HG03097 (cell line): ENCODE measurements at regions not wholly inside any gene's neighbourhood (a gene's known extent, or its start where the extent isn't known, plus 50 kb on each side); places are given as distances from the start of the nearest gene placed in this dataset.
"Not testable (repeated sequence)": the region's sequence is repeated elsewhere in the genome, so short reads cannot be mapped to it uniquely, and the experiment has no call there.

Experiments used
- ATAC-seq: cut with Tn5 transposase; IDR thresholded peaks from one replicate; pipeline ENCODE4 v1.9.1; 2021; ENCODE audit not compliant: unreplicated experiment, low FRiP score

DNA sequence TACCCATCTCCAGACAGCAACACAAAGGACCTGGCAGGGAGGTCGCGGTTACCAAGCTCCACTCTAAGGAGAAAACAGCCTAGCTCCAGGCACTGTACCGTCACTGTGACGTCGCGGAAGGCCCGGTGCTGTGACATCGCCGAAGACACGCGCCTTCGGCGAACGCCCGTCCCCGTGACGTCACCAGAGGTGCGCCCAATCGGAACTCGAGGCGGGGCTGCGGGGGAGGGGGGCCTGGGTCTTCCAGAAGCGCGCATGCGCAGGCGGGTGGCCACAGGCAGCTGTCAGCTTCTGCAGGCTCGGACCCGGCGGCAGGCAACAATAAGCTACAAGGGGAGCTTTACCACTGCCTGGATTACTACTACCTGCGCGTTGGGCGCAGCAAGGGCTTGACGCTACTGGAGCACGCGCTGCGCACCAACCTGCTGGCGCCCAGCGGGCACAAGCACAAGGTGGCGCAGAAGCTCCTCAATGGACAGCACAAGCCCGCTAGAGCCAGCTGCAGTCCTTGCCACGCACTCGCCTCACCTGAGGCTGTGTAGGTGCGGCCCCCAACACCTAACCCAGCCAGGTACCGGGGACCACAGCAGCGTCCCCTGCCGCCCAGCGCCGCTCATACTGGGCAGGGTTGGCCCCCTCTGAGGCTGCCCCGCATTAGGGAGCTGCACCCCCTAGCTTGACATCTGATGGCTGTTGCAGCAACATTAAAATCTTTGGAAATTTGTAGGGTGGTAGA is 208.4 kb downstream of the TPST1 start:
- no peak for ATAC-seq

DNA sequence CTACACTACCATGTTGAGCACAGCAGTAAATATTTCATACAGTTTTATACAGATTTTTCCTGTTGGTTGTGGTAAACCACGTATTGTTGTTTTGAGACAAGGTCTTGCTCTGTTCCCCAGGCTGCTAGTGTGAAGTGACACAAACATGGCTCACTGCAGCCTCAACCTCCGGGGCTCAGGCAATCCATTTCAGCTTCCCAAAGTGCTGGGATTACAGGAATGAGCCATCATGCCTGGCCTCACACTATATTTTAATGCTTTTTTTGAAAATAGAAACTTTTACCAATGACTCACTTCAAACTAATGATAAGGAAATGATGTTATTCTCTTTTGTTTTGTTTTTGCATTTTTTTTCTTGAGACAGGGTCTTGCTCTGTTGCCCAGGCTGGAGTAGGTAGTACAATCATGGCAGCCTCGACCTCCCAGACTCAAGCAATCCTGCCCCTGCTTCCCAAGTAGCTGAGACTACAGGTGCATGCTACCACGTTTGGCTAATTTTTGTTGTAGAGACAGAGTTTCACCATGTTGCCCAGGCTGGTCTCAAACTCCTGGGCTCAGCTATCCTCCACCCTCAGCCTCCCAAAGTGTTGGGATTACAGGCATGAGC is 210.6 kb downstream of the TPST1 start:
- ATAC-seq: no peak

DNA sequence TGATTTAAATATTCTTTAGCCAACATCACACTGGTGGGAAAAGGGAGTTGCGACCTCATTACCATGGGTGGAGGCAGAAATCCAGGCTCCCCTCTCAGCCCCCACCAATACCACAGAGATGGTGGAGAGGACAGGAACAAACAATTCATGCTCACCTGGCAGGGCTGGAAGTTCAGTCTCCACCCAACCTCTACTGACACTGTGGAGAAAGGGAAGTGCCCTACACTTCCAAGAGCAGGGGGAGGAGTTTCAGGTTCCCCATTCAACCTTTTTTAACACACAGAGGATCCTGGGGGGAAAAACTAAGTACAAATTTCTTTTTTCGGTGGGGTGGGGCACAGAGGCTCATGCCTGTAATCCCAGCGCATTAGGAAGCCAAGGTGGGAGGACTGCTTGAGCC is 210.1 kb upstream of the KCTD7 start:
- no peak for ATAC-seq

DNA sequence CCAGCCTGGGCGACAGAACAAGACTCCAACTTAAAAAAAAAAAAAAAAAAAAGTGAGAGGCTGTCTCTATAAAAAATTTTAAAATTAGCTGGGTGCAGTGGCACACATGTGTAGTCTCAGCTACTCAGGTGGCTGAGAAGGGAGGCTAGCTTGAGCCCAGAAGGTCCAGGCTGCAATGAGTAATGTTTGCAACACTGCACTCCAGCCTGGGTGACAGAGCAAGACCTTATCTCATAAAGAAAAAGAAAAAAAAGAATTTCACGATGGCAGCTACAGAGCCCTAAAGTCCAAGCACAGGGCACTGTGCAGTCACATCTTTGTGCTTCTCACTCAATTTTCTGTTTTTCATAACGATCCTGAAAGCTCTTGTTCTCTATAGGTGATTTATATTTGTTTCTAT is 209.5 kb upstream of the KCTD7 start:
- ATAC-seq: no peak

DNA sequence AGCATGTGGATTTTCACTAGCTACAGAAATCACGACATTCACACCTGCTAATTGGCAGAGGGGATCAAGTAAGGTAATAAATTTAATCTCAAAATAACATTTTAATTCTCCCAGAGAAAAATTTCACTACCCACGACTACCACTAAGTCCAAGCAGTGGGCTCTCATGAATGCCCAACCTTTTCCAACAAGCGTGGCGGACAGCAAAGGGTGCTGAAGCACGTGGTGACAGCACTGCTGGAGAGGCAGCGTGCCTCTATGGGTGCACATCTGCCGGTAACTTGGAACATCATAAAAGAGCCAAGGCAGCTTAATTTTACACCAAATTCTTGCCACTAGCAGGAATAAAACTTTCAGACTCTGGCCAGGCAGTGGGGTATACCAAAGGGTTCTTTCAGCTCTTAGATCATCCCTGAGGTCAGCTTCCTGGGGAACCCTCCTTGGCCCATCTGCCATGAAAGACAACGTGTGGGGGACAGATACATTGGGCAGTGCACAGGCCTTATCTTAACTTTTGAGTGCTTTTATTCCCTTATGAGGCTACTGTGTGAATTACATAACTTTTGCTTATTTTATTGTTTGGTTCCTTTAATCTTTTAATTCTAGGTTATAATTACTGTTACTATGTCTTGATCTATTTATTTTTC is 206.7 kb upstream of the KCTD7 start:
- no peak for ATAC-seq

DNA sequence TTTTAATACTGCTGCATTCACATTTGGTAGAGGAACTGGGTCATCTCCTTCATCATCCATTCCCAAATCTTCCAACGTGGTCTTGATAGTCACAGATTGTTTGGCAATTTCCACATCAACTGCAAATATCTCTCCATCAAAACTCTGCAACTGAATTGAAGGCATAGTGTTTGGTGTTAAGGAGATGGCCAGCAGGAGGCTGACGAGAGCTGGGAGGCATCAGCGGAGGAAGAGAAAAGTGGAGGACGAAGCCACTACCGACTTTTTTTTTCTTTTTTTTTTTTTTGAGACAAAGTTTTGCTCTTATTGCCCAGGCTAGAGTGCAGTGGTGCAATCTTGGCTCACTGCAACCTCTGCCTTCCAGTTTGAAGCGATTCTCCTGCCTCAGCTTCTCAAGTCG is 205.0 kb upstream of the KCTD7 start:
- no peak for ATAC-seq

DNA sequence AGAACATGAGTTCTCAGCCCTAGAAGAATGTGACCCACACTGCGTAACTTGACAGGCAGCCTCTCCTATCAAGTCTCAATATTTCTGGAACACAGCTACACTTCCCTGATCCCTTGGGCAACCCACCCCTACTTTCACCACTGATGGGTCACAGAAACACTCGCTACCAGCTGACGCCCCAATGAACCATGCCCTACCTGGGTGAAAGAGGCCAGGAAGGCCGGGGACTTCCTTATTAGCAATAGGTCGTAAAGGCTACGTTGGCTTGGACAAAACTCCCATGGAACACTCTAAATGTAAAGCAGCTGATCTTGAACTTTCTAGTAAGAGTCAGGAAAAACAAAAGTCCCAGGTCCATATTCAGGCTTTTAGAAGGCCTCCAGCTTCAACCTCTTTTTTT is 202.3 kb upstream of the KCTD7 start:
- ATAC-seq: no peak

DNA sequence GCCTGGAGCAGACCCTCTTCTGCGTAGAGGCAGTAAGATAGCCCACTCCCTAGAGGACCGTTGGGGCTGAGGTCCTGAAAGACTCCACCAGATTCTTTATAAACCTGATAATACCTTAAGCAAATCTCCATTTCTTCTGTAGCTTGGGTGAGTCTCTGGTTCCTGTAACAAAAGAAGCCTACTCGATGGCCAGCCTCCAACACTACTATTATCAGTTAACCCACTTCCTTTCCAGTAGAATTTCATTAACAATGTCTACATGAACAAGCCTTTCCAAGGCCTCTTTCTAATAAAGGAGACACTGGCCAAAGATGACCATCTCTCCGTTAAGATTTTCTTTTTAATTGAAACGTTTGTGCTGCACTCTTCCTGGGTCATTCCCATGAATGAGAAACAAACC is 201.7 kb upstream of the KCTD7 start:
- no peak for ATAC-seq

DNA sequence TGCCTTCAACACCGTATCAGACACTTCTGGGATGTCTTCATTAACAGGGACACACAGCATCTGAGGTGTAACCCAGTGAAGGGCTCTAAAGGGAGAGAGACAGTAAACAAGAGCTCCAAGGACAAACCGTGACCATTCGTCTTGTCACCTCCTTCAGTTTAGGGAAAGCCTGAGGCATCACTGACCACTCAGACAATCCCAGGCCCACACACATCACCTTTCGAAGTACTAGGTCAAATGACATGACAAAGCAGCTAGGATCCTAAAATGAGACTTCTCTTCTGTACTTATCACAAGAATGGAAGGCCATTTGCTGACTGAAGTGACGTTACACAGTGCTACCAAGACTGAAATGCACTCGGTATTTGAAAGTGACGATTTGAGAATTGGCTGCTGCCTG is 200.7 kb upstream of the KCTD7 start:
- no peak for ATAC-seq

DNA sequence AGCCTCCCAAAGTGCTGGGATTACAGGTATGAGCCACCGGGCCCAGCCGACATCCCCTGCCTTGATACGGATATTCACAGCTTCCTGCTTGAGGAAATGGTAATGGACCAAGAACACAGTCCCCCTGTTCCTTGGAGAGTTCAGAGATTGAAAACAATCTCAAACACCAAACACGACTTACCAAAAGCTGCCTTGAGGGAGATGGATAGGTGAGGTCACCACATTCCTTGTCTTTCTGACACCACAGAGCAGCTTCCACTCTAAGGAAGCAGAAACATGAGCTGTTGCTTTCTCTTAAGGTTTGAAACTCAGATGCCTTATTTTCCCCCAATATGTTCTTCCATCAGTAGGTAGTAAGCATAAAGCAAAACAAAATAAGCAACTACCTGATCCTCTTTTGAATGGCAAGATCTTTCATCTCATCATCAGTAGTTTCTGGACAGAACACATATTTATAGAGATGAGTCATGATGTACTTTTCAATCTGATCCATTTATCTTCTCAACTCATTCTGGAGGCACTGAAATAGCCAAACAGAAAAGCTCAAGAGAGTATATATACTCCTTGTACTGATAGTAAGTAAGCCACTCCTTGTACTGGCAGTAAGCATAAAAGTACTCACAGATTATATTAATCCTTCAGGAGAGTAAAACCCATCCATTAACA is 199.1 kb upstream of the KCTD7 start:
- ATAC-seq: no peak

DNA sequence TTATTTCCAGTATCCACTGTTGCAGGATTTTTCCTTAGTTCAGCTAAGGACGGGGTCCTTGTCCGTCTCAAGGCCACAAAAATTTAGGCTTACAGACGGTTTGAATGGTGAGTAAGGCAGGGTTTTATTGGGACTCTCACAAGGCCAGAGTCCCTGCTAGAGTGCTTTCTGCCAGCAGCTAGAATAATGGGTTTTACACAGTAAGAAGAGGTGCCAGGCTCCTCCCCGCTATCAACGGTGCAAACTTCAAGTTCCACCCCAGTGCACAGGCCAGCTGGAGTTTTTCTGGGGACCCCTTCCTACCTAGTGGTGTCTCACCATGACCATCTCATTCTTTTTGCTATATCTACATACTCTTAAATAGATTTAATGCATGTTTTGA is 198.5 kb upstream of the KCTD7 start:
- no peak for ATAC-seq

DNA sequence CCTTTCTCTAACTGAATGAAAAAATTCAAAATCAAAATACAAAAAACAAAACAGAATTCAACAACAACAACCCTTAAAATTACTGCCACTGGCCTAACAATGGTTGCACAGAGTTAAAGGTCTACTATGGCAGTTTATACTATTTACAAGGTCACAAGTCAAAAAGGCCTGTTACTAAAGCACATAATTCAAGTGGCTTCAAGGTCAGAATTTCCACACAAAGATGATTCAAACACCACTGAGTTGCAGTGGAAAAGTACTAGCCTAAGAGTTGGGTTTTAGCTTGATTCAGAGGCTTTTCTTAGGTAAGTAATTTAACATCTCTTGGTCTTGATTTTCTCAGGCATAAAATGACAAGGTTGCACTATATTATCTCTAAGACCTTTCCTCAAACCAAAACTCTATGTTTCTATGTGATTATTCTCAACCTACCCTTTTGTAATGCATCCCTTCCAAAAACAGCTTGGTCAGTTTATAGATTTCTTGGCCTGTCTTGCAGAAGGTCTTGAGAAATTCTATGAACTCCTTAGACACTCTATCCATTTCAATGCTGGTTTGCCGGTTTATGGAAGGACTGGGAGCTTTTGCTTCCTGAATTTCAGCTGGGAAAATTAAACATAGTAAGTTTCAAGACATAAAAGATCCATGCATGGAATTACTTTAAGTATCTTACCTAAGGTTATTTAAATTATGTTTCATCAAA is 189.8 kb upstream of the KCTD7 start:
- not testable (repeated sequence) for ATAC-seq

DNA sequence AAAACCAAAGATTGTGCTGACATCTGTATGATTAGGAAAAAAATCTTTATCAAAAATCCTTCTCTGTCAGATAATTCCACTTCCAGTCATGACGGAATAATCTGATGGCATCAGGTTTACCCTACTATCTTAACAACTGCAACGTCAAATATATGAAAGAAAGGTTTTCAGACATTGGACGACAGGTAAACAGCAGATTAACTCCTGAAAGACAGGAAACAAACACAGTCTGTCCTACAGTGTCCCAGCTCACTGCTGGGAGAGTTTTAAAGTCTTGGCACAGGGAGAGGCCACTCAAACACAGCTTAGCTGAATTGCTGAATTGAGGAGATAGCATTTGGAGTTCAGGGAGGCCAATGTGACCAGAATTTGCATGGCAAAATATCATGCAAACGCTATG is 186.3 kb upstream of the KCTD7 start:
- no peak for ATAC-seq

DNA sequence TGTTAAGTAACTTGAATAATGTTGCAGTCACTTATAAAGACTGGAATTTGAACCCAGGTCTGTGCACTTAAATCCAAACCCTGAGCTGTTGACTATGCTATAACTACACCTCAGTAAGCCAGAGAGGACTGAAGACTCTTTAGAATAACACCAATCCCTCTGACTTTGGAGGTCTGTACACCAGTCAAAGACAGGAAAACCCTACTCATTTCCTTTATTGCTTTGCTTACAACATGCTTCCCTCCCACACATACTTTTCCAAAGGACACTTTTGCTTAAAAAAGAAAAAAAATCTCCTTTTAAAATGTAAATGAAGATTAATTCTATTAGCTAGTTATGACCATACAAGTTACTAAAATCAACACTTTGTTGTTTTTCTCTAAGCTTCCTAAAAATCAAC is 184.7 kb upstream of the KCTD7 start:
- no peak for ATAC-seq

DNA sequence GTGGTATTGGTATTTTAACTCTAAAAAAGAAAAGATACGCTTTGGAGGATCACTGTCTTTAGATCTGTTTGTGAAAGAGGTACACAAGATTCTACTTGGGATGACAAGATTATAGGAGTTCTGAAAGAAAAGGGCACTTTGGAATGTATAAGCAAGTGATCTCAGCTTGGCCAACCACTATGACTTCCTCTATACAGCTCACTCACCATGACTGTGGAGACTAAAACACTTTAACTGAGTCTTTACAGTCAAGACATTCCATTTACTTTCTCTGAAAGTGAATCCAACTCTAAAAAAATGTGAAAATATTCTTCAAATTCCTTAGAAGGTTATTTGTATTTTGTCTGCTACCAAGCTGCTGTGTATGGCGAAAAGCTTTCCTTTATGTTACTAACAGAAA is 181.7 kb upstream of the KCTD7 start:
- not testable (repeated sequence) for ATAC-seq

DNA sequence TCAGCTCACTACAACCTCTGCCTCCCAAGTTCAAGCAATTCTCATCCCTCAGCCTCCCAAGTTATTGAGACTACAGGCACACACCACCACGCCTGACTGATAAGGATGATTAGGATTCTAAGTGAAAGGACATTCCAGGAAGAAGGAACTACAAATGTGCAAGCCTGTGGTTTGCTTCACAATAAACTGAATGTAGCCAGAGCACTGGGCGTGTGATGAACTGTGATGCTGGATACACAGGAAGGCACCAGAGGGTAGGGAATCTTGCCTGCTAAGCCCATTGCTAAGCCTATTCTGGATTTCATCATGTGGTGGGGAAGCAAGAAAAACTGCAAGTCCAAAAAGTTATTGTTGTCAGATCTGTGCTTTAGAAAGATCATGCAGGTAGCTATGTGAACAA is 177.9 kb upstream of the KCTD7 start:
- ATAC-seq: not testable (repeated sequence)

DNA sequence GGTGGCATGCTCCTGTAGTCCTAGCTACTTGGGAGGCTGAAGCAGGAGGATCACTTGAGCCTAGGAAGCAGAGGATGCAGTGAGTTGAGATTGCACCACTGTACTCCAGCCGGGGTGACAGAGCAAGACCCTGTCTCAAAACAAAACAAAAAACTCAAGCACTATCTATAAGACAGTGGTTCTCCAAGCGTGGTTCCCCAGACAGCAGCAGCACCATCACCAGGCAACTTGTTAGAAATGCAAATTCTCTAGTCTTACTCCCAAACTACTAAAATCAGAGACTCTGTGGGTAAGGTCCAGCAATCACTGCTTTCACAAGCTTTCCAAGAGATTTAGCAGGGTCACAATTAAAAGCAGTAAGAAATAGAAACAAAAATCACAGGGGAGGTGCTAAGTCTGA is 177.0 kb upstream of the KCTD7 start:
- not testable (repeated sequence) for ATAC-seq

DNA sequence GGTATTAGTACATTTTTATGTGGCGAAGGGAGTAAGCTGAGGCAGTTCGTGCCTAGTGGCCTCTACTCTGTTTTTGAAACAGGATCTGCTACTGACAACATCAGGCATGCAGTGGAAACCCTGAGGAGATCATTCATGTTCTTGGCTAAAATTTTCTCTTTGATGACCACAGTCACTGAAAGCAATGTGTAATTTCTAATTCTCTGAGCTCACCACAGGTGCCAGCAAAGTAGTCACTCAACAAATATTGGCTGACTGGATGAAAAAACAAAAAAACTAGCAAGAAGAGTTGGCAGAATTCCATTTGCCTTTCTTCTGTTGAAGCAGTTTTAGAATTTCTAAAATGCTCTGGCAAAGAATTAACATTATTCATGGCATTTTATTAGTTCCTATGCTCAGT is 176.5 kb upstream of the KCTD7 start:
- no peak for ATAC-seq

DNA sequence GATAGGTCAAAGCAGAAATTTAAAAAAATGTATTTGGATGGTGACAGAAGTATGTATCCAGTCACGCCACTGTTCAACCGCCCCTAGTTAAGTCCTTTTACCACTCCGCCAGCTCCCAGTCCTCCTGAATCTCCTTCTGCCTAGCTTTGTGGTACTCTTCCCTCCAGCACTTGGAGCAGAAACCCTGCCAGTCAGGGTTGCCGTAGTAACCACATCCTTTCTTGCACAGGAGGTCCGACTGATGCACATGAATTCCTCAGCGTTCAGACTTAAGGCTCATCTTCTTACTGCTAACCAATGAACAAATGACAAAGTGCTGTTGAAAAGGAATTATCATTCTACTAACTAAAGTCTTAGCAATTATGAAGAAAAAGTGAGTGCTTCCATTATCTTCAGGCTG is 175.3 kb upstream of the KCTD7 start:
- ATAC-seq: no peak

DNA sequence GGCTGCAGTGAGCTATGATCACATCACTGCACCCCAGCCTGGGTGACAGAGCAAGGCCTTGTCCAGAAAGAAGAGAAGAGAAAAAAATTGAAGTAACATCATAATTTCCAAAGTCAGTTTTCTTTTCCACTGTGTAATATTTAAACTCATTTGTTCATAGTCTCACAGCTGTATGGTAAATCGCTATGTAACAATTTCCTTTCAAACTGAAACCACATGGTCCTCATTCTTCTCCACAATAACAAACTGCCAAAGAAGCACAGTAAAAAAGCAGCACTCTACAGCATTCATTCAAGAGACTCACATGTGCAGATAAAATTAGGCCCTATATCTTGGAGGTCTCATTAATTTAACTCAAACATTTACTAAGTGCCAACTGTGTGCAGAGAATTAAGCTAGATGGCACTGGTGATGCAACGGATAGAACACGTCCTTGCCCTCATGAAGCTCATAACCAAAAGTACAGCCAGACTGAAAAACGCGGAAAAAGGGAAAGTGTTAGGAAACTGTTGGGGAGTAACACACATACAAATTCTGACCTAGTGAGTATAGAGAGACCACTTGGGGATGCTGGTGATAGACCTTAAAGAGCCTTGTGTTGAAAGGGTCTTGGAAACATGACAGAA is 174.0 kb upstream of the KCTD7 start:
- no peak for ATAC-seq

DNA sequence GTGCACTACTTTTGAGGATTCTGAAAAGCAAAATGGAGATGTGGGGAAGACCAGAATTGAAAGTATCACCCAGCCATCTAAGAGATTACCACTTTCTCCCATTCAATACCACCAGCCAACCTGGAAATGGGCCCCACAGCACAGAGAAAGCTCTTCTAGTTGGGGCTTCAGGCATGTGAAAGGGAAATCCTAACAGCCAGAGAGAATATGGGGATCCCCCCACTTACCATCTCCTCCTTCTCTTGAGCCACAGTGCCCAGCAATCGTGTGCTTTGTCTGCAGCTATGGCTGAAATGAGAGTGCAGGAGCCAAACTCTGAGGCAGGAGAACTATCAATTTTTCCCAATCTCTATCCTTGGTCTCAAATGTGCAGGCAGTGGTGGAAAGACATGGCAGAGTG is 173.2 kb upstream of the KCTD7 start:
- not testable (repeated sequence) for ATAC-seq
